PC-3 (cell line): ENCODE measurements at regions not wholly inside any gene's neighbourhood (a gene's known extent, or its start where the extent isn't known, plus 50 kb on each side); places are given as distances from the start of the nearest gene placed in this dataset.

Source experiments
- EZH2 ChIP-seq: fragments of 300-600 bp; sonication (generic); IDR thresholded peaks from one replicate; pipeline ENCODE4 v1.6.1; 2017; ENCODE audit warnings: antibody characterized with exemption, mild to moderate bottlenecking, low read length; ENCODE audit not compliant: unreplicated experiment
- EZH2phosphoT487 ChIP-seq: fragments of 300-600 bp; sonication (generic); IDR thresholded peaks from 2 replicates; pipeline ENCODE4 v1.6.1; 2018; ENCODE audit warnings: mild to moderate bottlenecking, antibody characterized with exemption, low read length, borderline replicate concordance
- TF ChIP-seq, protein P1 (sequence below): fragments of 300-600 bp; sonication (generic); conservative IDR thresholded peaks from 2 replicates; pipeline ENCODE4 v1.5.1; 2017; ENCODE audit warnings: antibody characterized with exemption, low read depth, mild to moderate bottlenecking, low read length

DNA sequence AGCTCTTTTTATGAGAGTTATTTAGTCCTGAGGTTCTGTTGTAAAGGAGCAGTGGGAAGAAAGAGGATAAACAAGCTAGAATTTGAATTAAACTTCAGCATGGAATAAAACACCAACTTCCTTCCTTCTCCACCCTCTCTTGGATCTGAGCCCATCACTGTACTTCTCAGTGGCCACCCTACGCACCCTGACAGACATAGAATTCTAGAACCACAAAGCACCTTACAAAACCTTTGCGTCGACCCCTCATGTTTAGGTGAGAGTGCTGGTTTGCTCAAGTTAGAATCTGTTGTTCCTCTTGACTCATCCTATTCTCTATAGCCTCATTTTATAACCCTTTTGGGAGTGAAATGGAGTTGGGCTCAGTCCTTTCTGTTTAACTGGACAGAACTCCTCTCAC is 84.6 kb upstream of the RPL34 start:
- TF ChIP-seq, protein P1, sequence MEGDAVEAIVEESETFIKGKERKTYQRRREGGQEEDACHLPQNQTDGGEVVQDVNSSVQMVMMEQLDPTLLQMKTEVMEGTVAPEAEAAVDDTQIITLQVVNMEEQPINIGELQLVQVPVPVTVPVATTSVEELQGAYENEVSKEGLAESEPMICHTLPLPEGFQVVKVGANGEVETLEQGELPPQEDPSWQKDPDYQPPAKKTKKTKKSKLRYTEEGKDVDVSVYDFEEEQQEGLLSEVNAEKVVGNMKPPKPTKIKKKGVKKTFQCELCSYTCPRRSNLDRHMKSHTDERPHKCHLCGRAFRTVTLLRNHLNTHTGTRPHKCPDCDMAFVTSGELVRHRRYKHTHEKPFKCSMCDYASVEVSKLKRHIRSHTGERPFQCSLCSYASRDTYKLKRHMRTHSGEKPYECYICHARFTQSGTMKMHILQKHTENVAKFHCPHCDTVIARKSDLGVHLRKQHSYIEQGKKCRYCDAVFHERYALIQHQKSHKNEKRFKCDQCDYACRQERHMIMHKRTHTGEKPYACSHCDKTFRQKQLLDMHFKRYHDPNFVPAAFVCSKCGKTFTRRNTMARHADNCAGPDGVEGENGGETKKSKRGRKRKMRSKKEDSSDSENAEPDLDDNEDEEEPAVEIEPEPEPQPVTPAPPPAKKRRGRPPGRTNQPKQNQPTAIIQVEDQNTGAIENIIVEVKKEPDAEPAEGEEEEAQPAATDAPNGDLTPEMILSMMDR: no peak
- no peak for TF ChIP-seq EZH2
- TF ChIP-seq EZH2phosphoT487: no peak
